ENCODE measurements at regions not wholly inside any gene's neighbourhood (a gene's known extent, or its start where the extent isn't known, plus 50 kb on each side); places are given as distances from the start of the nearest gene placed in this dataset.

DNA sequence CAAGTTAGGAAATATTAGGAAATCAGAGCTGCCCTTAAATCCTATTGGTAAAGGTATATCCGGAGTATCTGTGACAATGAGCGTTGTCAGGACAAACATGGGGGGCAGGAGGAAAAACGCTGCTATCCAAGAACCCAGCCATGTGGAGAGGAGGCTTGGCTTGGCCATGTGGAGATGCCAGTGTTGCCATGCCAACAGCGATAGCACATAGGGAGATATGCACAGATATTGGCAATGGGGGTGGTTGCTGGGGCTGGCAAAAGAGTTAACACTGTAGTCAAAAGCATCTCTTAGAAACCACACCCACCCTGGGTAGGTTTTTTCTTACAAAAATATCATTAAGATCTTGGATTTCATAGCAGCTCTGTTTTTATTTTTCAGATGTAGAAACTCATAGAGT is 106.4 kb upstream of the ASTN2 start:
- Histone ChIP-seq H4K8ac (ENCODE audit: extremely low read depth, insufficient read depth, low read length) (no peak overlapping the region), H2BK5ac (ENCODE audit: low read depth, low read length) (no peak overlapping the region), H2AFZ (ENCODE audit: low read length) (no peak overlapping the region), H3K27ac (ENCODE audit: low read depth, low read length) (no peak overlapping the region), H2AK5ac (ENCODE audit: low read depth, low read length) (no peak overlapping the region), H2BK12ac (ENCODE audit: low read depth, low read length) (no peak overlapping the region), H3K4me3 (ENCODE audit: extremely low read depth in 1 of 4, insufficient read depth in 2 of 4, low read depth in 3 of 4, low read length in 4 of 4) (no peak overlapping the region), H3K27me3 (replicated peaks in 1 of 4; ENCODE audit: control insufficient read depth in 3 of 4, extremely low read depth in 1 of 4, insufficient read depth in 3 of 4, low read length in 3 of 4) (no peaks in the 10 kb centered on the region), H2BK15ac (ENCODE audit: low read length) (no peak overlapping the region), H2BK20ac (ENCODE audit: low read length) (no peak overlapping the region), H3K4me2 (ENCODE audit: insufficient read depth in 1 of 2, low read depth in 2 of 2, low read length in 2 of 2) (no peak overlapping the region), H3K79me1 (ENCODE audit: low read depth, low read length) (no peaks in the 10 kb centered on the region), H3K23ac (ENCODE audit: insufficient read length) (no peak overlapping the region), H4K5ac (ENCODE audit: insufficient read length, low read depth, low read length) (no peak overlapping the region), H3K4me1 (replicated peaks in 1 of 4; ENCODE audit: control insufficient read depth in 3 of 4, insufficient read depth in 4 of 4, low read length in 3 of 4) (no peaks in the 10 kb centered on the region), H4K20me1 (replicated peaks in 1 of 2; ENCODE audit: control insufficient read depth in 1 of 2, insufficient read depth in 2 of 2, low read length in 2 of 2) (no peaks in the 10 kb centered on the region), H3K79me2 (ENCODE audit: control insufficient read depth in 1 of 2, insufficient read depth in 2 of 2, low read length in 2 of 2) (no peaks in the 10 kb centered on the region), H3K14ac (ENCODE audit: insufficient read length) (no peak overlapping the region), H4K91ac (replicated peaks; ENCODE audit: insufficient read length, low read length) (no peak overlapping the region), H3K18ac (ENCODE audit: extremely low read depth, low read length) (no peak overlapping the region), H3K4ac (replicated peaks; ENCODE audit: insufficient read length, low read depth, low read length) (no peak overlapping the region), H3K23me2 (ENCODE audit: low read depth, low read length) (no peaks in the 10 kb centered on the region), H3K9me3 (ENCODE audit: insufficient read depth in 2 of 2, low read depth in 1 of 2, low read length in 1 of 2) (peaks cover 0 to 4% of the 10 kb centered on the region in 2 experiments; a peak in 1 of 4 replicates), H3K9ac (replicated peaks in 1 of 4; ENCODE audit: extremely low read depth in 1 of 4, low read depth in 3 of 4, low read length in 3 of 4) (no peak overlapping the region), H3K36me3 (ENCODE audit: control insufficient read depth in 2 of 4, insufficient read depth in 4 of 4, low read length in 3 of 4) (no peaks in the 10 kb centered on the region), H3K56ac (replicated peaks; ENCODE audit: insufficient read length, low read depth, low read length) (no peak overlapping the region), H2BK120ac (replicated peaks; ENCODE audit: low read depth, low read length) (no peak overlapping the region)
- 90% methylated on average over 4 of the region's 4 CpGs; no CpG with 5 or more reads in 1 of the 2 experiments for WGBS, 2 experiments (ENCODE audit: extremely low coverage in 1 of 2, insufficient coverage in 1 of 2, insufficient read length in 1 of 2, insufficient replicate concordance in 2 of 2, low coverage in 1 of 2, low lambda C conversion rate in 2 of 2, missing lambda C conversion rate in 1 of 2)
- POLR2A ChIA-PET (ENCODE audit: partially characterized antibody), result no interaction called here
- DNase-seq (ENCODE audit: low read depth in 1 of 2, low spot score in 2 of 2), result no peak
- CTCF ChIA-PET (ENCODE audit: partially characterized antibody), result interaction anchor here (0.7 to 1.3 kb wide), 3 partner anchors 15 to 83 kb away, joined by 3 read pairs; no protein-coding TSS in a partner anchor
- FAIRE-seq, result no peak
- TF ChIP-seq EZH2 (IDR thresholded peaks at IDR 0.05; ENCODE audit: low read depth, low read length, severe bottlenecking), result no peak
- TF ChIP-seq TAF1 (IDR thresholded peaks at IDR 0.05; ENCODE audit: low read depth, low read length), result no peak
- no peak for TF ChIP-seq RFX5 (IDR thresholded peaks at IDR 0.05; ENCODE audit: borderline replicate concordance, low read depth, low read length)
- TF ChIP-seq KDM1A (IDR thresholded peaks at IDR 0.05; ENCODE audit: borderline replicate concordance, low read length), result no peak
- TF ChIP-seq TCF12 (IDR thresholded peaks at IDR 0.05; ENCODE audit: low read depth, low read length), result no peak
- TF ChIP-seq POLR2AphosphoS5 (IDR thresholded peaks at IDR 0.05; ENCODE audit: low read depth, low read length), result no peak
- TF ChIP-seq TEAD4 (IDR thresholded peaks at IDR 0.05; ENCODE audit: low read depth, low read length), result no peak
- TF ChIP-seq CEBPB (IDR thresholded peaks at IDR 0.05; ENCODE audit: low read depth, low read length), result no peak
- no peak for TF ChIP-seq GABPA (IDR thresholded peaks at IDR 0.05; ENCODE audit: borderline replicate concordance, insufficient read depth, low read length)
- TF ChIP-seq SP4 (IDR thresholded peaks at IDR 0.05; ENCODE audit: low read length), result no peak
- TF ChIP-seq RNF2 (IDR thresholded peaks at IDR 0.05; ENCODE audit: borderline replicate concordance, low read depth, low read length, missing control alignments, poor library complexity, severe bottlenecking), result no peak
